Astrocyte (in vitro differentiated cells and primary cell): ENCODE measurements at regions not wholly inside any gene's neighbourhood (a gene's known extent, or its start where the extent isn't known, plus 50 kb on each side); places are given as distances from the start of the nearest gene placed in this dataset.

ENCODE experiments used
- CTCF ChIP-seq: IDR thresholded peaks from 2 replicates; pipeline ENCODE4 v1.5.1; 2011; ENCODE audit warnings: low read depth, mild to moderate bottlenecking, inconsistent platforms, low read length, moderate library complexity; ENCODE audit not compliant: insufficient read depth
- EZH2 ChIP-seq: IDR thresholded peaks from 2 replicates; pipeline ENCODE4 v1.6.1; 2012; ENCODE audit warnings: mild to moderate bottlenecking, low read length, inconsistent platforms; ENCODE audit not compliant: insufficient read depth

GRCh38 chr4:57234252-57234775 lies 124.1 kb upstream of the IGFBP7 start:
- TF ChIP-seq CTCF (no peak), EZH2 (no peak)
